Psoas muscle (tissue), 7 donors: ENCODE measurements at regions not wholly inside any gene's neighbourhood (a gene's known extent, or its start where the extent isn't known, plus 50 kb on each side); places are given as distances from the start of the nearest gene placed in this dataset.

Experiments
- ATAC-seq, 4 donors: fragments of 200-7000 bp; cut with Tn5 transposase; one replicate each; pipeline ENCODE4 v1.9.1; 2020; ENCODE audit warnings: moderate library complexity in 3 of 4, mild to moderate bottlenecking in 2 of 4
- DNase-seq, 2 donors: peaks; one replicate each; pipeline ENCODE4 v3.0.0-alpha.2; 2020
- H3K27ac ChIP-seq: fragments of 200-600 bp; one replicate; pipeline ENCODE4 v1.8.0; 2022
- H3K27me3 ChIP-seq, 3 donors: fragments of 200-600 bp in 1 of 3; one replicate each; pipeline versions ENCODE4 v1.6.1 to v1.8.0; 2013 to 2022; ENCODE audit warnings: low read length in 2 of 3, mild to moderate bottlenecking in 2 of 3, moderate library complexity in 1 of 3; ENCODE audit not compliant: insufficient read depth in 3 of 3
- H3K36me3 ChIP-seq, 2 donors: fragments of 200-600 bp in 1 of 2; one replicate each; pipeline versions ENCODE4 v1.6.1 to v1.8.0; 2013 to 2022; ENCODE audit warnings: low read depth in 1 of 2, mild to moderate bottlenecking in 1 of 2, moderate library complexity in 1 of 2; ENCODE audit not compliant: insufficient read depth in 1 of 2
- H3K4me1 ChIP-seq: fragments of 200-600 bp; one replicate; pipeline ENCODE4 v1.8.0; 2022
- H3K4me3 ChIP-seq: fragments of 200-600 bp; one replicate; pipeline ENCODE4 v1.8.0; 2022; ENCODE audit warnings: mild to moderate bottlenecking
- H3K9me3 ChIP-seq: fragments of 200-600 bp; one replicate; pipeline ENCODE4 v1.8.0; 2022
- WGBS, 3 donors: extraction: QIAGEN DNeasy Blood & Tissue Kit; methylation state at CpG; one replicate each; pipeline versions ENCODE4 v1.1.6 to v1.1.7; 2013; 5-methylcytosine and 5-hydroxymethylcytosine counted together
- intact Hi-C, 2 donors: fragments of 100-400 bp; cut with DNase I; formaldehyde crosslinking; loops; one replicate each; pipeline versions ENCODE4 v1.11.0 to v1.14.2; 2022
- TF ChIP-seq, protein P1 (sequence below): fragments of 200-600 bp; IDR thresholded peaks from one replicate; pipeline ENCODE4 v1.8.0; 2022; ENCODE audit warnings: antibody characterized with exemption
- donor health status: healthy with polysubstance abuse.
- donor health status: DM: no; HTN: no; CAD: no; lungs with moderate emphysema.
- donor health status: Bipolar disorder and iron deficiency.
- donor health status: healthy.
- donor health status: DM: yes; HTN: yes; CAD: no.
- donor health status: DM: no; HTN: no; CAD: no.
- donor health status: DM: yes; HTN: yes; CAD: no.

DNA sequence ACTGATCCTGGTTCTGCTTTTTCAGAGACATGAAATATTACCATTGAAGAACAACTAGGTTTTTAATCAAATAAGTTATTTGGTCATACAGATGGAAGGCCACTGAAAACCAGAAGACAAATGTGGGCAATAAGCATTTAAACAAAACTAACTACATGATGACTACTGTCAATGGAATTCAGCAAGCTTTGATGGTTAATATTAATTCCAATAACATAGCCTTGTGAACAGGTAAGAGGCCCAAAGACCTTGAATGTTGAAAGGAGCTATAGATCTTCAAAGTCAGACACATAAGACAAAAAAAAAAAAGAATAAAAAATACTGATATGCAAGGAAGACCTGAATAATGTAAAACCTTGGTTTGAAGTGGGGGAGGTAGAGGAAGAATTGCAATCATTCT lies 1955.6 kb upstream of the CELF4 start:
- intact Hi-C loops: no loop called here
- no peak overlapping the region for H3K27ac ChIP-seq

DNA sequence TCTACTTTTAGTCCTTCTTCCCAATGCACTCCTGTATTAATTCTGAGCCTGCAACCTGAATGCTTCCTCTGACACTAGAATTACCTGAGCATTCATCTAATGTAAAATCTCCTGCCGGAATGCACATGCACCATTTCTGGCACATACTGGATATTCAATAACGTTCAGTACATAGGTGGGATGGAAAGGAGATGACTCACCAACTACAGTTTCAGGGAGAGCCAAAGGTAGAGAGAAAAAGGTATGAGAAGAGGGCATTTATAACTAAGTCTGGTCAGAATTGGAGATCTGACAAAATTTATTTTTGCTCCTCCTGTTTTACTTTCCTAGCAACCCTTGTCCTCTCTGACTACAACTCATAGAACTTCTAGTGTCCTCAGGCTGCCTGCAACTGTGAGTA lies 1954.1 kb upstream of the CELF4 start:
- ATAC-seq (no peak), DNase-seq (no peak)
- Histone ChIP-seq H3K27me3 (no peaks in the 10 kb centered on the region), H3K27ac (no peak overlapping the region), H3K4me1 (no peaks in the 10 kb centered on the region), H3K4me3 (no peak overlapping the region), H3K9me3 (no peaks in the 10 kb centered on the region), H3K36me3 (no peaks in the 10 kb centered on the region)
- WGBS, 3 donors: 84 to 86% (median 84%) methylated on average over 2 of the region's 2 CpGs
- intact Hi-C loops: no loop called here
- TF ChIP-seq, protein P1, sequence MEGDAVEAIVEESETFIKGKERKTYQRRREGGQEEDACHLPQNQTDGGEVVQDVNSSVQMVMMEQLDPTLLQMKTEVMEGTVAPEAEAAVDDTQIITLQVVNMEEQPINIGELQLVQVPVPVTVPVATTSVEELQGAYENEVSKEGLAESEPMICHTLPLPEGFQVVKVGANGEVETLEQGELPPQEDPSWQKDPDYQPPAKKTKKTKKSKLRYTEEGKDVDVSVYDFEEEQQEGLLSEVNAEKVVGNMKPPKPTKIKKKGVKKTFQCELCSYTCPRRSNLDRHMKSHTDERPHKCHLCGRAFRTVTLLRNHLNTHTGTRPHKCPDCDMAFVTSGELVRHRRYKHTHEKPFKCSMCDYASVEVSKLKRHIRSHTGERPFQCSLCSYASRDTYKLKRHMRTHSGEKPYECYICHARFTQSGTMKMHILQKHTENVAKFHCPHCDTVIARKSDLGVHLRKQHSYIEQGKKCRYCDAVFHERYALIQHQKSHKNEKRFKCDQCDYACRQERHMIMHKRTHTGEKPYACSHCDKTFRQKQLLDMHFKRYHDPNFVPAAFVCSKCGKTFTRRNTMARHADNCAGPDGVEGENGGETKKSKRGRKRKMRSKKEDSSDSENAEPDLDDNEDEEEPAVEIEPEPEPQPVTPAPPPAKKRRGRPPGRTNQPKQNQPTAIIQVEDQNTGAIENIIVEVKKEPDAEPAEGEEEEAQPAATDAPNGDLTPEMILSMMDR: no peak

More for the DNA sequence above, 1955.6 kb upstream of the CELF4 start:
- no peaks in the 10 kb centered on the region for H3K4me1 ChIP-seq
- H3K4me3 ChIP-seq: no peak overlapping the region
- no peaks in the 10 kb centered on the region for H3K36me3 ChIP-seq
- no peaks in the 10 kb centered on the region for H3K9me3 ChIP-seq
- no peaks in the 10 kb centered on the region for H3K27me3 ChIP-seq
- ATAC-seq (no peak), DNase-seq (no peak)
- TF ChIP-seq, protein P1: no peak

DNA sequence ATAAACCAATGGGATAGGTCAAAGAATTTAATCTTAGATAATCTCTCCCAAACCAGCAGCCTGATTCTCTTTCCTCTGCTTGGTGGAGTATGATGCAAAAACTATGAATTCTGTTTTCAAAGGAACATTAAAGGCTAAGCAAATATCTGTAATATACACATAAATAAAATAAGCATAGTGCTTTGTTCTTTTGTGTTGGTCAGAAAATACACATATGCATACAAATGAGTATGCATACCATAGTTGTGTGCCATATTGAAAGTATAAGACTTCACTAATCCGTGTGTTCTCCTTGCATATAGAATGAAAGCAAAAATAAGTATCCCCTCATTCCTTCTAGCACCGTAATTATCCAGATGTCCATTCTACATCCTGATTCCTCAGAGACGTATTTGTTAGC lies 1949.7 kb upstream of the CELF4 start:
- Histone ChIP-seq H3K4me3 (no peak overlapping the region), H3K9me3 (no peaks in the 10 kb centered on the region), H3K4me1 (no peaks in the 10 kb centered on the region), H3K36me3 (no peaks in the 10 kb centered on the region), H3K27me3 (no peaks in the 10 kb centered on the region), H3K27ac (no peak overlapping the region)
- intact Hi-C loops: no loop called here
- TF ChIP-seq, protein P1: no peak
- 80 to 85% (median 81%) methylated on average over 3 of the region's 3 CpGs for WGBS, 3 donors
- no peak for ATAC-seq
- no peak for DNase-seq

- Histone ChIP-seq H3K4me1 (no peaks in the 10 kb centered on the region), H3K9me3 (no peaks in the 10 kb centered on the region), H3K27ac (no peak overlapping the region), H3K27me3 (no peaks in the 10 kb centered on the region), H3K4me3 (no peak overlapping the region), H3K36me3 (no peaks in the 10 kb centered on the region)
- no peak for ATAC-seq
- 52 to 63% (median 58%) methylated on average over 3 of the region's 3 CpGs for WGBS, 3 donors
- no peak for DNase-seq
- TF ChIP-seq, protein P1: no peak
- intact Hi-C loops: no loop called here
These were observed 1947.6 kb upstream of the CELF4 start for GRCh38 chr18:39513186-39513585.

DNA sequence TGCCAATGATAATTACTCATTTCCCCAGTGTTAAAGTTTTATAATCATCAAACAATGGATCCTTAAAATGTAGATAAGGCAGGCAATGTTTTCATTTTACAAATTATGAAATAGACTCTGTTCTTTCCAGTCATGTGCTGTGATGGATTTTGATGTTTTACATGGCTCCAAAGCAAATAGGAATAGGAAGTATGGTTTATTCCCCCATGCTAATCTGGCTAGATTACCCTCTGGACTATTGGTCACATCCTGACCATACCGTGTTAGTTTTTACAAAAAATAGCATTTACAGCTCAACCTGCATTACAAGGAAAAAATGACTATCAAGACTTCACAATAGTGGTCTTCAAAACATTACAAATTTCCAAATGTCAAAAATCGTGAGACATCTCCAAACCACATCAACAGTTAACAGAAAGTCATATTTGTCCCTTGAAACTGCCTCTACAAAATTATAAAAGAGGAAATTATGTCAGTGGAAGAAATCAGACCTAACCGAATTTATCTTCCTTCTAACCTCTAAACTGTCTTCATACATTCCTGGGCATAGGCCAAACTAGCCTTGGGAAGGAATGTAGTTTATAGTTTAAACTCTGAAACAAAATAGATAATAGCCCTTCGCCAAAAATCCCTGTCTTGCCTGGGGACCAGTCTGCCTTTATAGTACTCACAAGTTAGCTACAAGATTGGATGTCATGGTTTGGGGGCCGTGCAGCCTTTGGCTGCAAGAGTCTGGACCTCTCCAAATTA lies 1941.2 kb upstream of the CELF4 start:
- no peaks in the 10 kb centered on the region for H3K36me3 ChIP-seq
- no peaks in the 10 kb centered on the region for H3K27me3 ChIP-seq
- intact Hi-C loops: no loop called here
- WGBS, 3 donors: 76 to 84% (median 80%) methylated on average over 5 of the region's 5 CpGs
- no peaks in the 10 kb centered on the region for H3K4me1 ChIP-seq
- ATAC-seq: no peak
- no peak overlapping the region for H3K4me3 ChIP-seq
- H3K27ac ChIP-seq: no peak overlapping the region
- H3K9me3 ChIP-seq: no peaks in the 10 kb centered on the region
- TF ChIP-seq, protein P1: no peak
- no peak for DNase-seq
